ENCODE measurements at regions not wholly inside any gene's neighbourhood (a gene's known extent, or its start where the extent isn't known, plus 50 kb on each side); places are given as distances from the start of the nearest gene placed in this dataset.

DNA sequence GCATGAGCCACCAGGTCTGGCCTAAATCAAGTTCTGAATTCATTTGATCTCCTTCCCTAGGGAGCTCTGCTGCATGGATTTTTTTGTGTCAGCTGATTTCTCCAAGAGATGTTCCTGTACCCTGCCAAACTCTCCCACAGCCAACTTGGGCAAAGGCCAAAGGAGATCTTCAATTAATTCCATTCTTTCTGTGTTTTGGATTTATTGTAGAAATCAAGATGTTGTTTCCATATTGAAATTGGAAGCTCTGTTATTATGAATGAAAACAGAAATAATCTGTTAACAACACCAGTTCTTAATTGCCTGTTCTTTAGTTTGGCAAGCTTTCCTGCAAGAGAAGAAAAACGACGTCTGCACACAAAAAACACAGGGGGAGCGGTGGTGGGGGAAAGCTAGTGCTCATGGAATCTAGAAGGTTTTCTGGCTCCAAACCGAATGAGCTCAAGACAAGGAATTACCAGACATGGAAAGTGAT lies 86.5 kb upstream of the ABCC4 start:
- TF ChIP-seq YY1 (IDR thresholded peaks at IDR 0.05; ENCODE audit: insufficient read depth, insufficient read length) (no peak), ZNF274 (IDR thresholded peaks at IDR 0.05; ENCODE audit: low read depth, low read length) (no peak)

Data from NT2/D1 (cell line).